CD4-positive, alpha-beta T cell (primary cell): ENCODE measurements at regions not wholly inside any gene's neighbourhood (a gene's known extent, or its start where the extent isn't known, plus 50 kb on each side); places are given as distances from the start of the nearest gene placed in this dataset.

Experiments
- ATAC-seq: fragments of 200-7000 bp; cut with Tn5 transposase; one replicate; pipeline ENCODE4 v1.10.0; 2022; ENCODE audit warnings: mild to moderate bottlenecking; ENCODE audit not compliant: poor library complexity
- CTCF ChIA-PET: fragments of 350-600 bp; sonication (Branson Sonifier 250); formaldehyde crosslinking; loops from one replicate; lab custom pipeline; 2021; ENCODE audit warnings: antibody characterized with exemption, inconsistent platforms; lab: Charles Lee
- POLR2A ChIA-PET: fragments of 350-600 bp; sonication (Branson Sonifier 250); formaldehyde crosslinking; loops from one replicate; lab custom pipeline; 2021; ENCODE audit warnings: antibody characterized with exemption, inconsistent platforms; lab: Charles Lee
- DNase-seq, 14 experiments: peaks; one replicate each; pipeline ENCODE4 v3.0.0-alpha.2; 2013 to 2020; ENCODE audit warnings: mixed read lengths in 2 of 14
- H3K27ac ChIP-seq, 2 donors: one replicate each; pipeline versions ENCODE4 v1.5.1 to v1.7.0; 2013; ENCODE audit warnings: low read length in 2 of 2, low read depth in 1 of 2, mild to moderate bottlenecking in 1 of 2
- H3K27me3 ChIP-seq, 2 experiments: 1 replicate in 1 of 2; 2 replicates in 1 of 2; pipeline versions ENCODE4 v1.6.1 to v1.7.0; 2013; ENCODE audit warnings: low read length in 2 of 2, control low read depth in 1 of 2, mild to moderate bottlenecking in 1 of 2, moderate library complexity in 1 of 2; ENCODE audit not compliant: insufficient read depth in 2 of 2, control insufficient read depth in 1 of 2
- H3K36me3 ChIP-seq: one replicate; pipeline ENCODE4 v1.6.1; 2013; ENCODE audit warnings: low read length, control low read depth; ENCODE audit not compliant: insufficient read depth
- H3K4me1 ChIP-seq: one replicate; pipeline ENCODE4 v1.6.1; 2013; ENCODE audit warnings: low read length, control low read depth; ENCODE audit not compliant: insufficient read depth
- H3K4me3 ChIP-seq: one replicate; pipeline ENCODE4 v1.5.1; 2013; ENCODE audit warnings: mild to moderate bottlenecking, low read length, moderate library complexity
- H3K9me3 ChIP-seq, 2 experiments: 1 replicate in 1 of 2; 2 replicates in 1 of 2; pipeline versions ENCODE4 v1.6.1 to v1.7.0; 2013; ENCODE audit warnings: low read length in 2 of 2, mild to moderate bottlenecking in 2 of 2, control low read depth in 1 of 2, moderate library complexity in 1 of 2; ENCODE audit not compliant: control insufficient read depth in 1 of 2, insufficient read depth in 1 of 2
- H3K27ac Mint-ChIP-seq: one replicate; pipeline ENCODE4 v1.8.0; 2020; ENCODE audit warnings: mixed read lengths
- H3K27me3 Mint-ChIP-seq: one replicate; pipeline ENCODE4 v1.8.0; 2021; ENCODE audit warnings: mixed read lengths
- H3K36me3 Mint-ChIP-seq: one replicate; pipeline ENCODE4 v1.8.0; 2021; ENCODE audit warnings: low read depth, mixed read lengths
- H3K4me1 Mint-ChIP-seq: one replicate; pipeline ENCODE4 v1.8.0; 2021; ENCODE audit warnings: low read depth, mixed read lengths
- H3K4me3 Mint-ChIP-seq: one replicate; pipeline ENCODE4 v1.8.0; 2020; ENCODE audit warnings: mild to moderate bottlenecking, mixed read lengths
- H3K9me3 Mint-ChIP-seq: one replicate; pipeline ENCODE4 v1.8.0; 2020; ENCODE audit warnings: mixed read lengths
- CTCF ChIP-seq: fragments of 200-600 bp; IDR thresholded peaks from one replicate; pipeline ENCODE4 v1.8.0; 2022; ENCODE audit warnings: antibody characterized with exemption, mild to moderate bottlenecking
- intact Hi-C, 2 experiments: fragments of 100-400 bp; cut with DNase I in 1 of 2; cut with micrococcal nuclease in 1 of 2; formaldehyde crosslinking; loops; one replicate each; pipeline versions ENCODE4 v1.15.1 to v1.9.0; 2023 to 2025; cut with DNase I, micrococcal nuclease

- no peak for ATAC-seq
- Histone ChIP-seq H3K4me3 (no peak overlapping the region), H3K9me3 (no peaks in the 10 kb centered on the region), H3K27me3 (no peaks in the 10 kb centered on the region), H3K36me3 (no peaks in the 10 kb centered on the region), H3K4me1 (no peaks in the 10 kb centered on the region), H3K27ac (no peak overlapping the region)
- intact Hi-C loops = no loop called here
- H3K9me3 Mint-ChIP-seq = peaks cover 2% of the 10 kb centered on the region
- ChIA-PET POLR2A (no interaction called here), CTCF (no interaction called here)
- DNase-seq = no peak
- no peaks in the 10 kb centered on the region for H3K36me3 Mint-ChIP-seq
- no peak for TF ChIP-seq CTCF
- H3K4me3 Mint-ChIP-seq = no peak overlapping the region
- H3K27me3 Mint-ChIP-seq = no peaks in the 10 kb centered on the region
- no peaks in the 10 kb centered on the region for H3K4me1 Mint-ChIP-seq
- H3K27ac Mint-ChIP-seq = no peak overlapping the region
Observed at GRCh38 chr2:116687371-116687770, 1127.1 kb upstream of the DDX18 start.

GRCh38 chr2:116692988-116693387 lies 1121.5 kb upstream of the DDX18 start:
- TF ChIP-seq CTCF = no peak
- intact Hi-C loops = no loop called here
- no peaks in the 10 kb centered on the region for H3K4me1 ChIP-seq
- Mint-ChIP-seq H3K9me3 (no peaks in the 10 kb centered on the region), H3K36me3 (no peaks in the 10 kb centered on the region), H3K27me3 (no peaks in the 10 kb centered on the region), H3K4me3 (no peak overlapping the region), H3K27ac (no peak overlapping the region), H3K4me1 (no peaks in the 10 kb centered on the region)
- CTCF ChIA-PET = no interaction called here
- no peaks in the 10 kb centered on the region for H3K27me3 ChIP-seq
- no peak overlapping the region for H3K27ac ChIP-seq
- POLR2A ChIA-PET = no interaction called here
- no peaks in the 10 kb centered on the region for H3K9me3 ChIP-seq
- no peak for DNase-seq
- no peak for ATAC-seq
- no peaks in the 10 kb centered on the region for H3K36me3 ChIP-seq
- no peak overlapping the region for H3K4me3 ChIP-seq

- no peak for TF ChIP-seq CTCF
- H3K4me1 Mint-ChIP-seq = no peaks in the 10 kb centered on the region
- H3K27ac ChIP-seq = no peak overlapping the region
- H3K36me3 ChIP-seq = no peaks in the 10 kb centered on the region
- intact Hi-C loops = no loop called here
- ChIA-PET POLR2A (no interaction called here), CTCF (no interaction called here)
- no peaks in the 10 kb centered on the region for H3K27me3 ChIP-seq
- no peak for DNase-seq
- H3K9me3 ChIP-seq = no peaks in the 10 kb centered on the region
- H3K4me3 Mint-ChIP-seq = no peak overlapping the region
- no peak overlapping the region for H3K27ac Mint-ChIP-seq
- H3K27me3 Mint-ChIP-seq = no peaks in the 10 kb centered on the region
- no peak for ATAC-seq
- H3K36me3 Mint-ChIP-seq = no peaks in the 10 kb centered on the region
- no peaks in the 10 kb centered on the region for H3K4me1 ChIP-seq
- H3K9me3 Mint-ChIP-seq = peaks cover 8% of the 10 kb centered on the region
- no peak overlapping the region for H3K4me3 ChIP-seq
Observed at GRCh38 chr2:116696223-116696622, 1118.3 kb upstream of the DDX18 start.
